ENCODE measurements at regions not wholly inside any gene's neighbourhood (a gene's known extent, or its start where the extent isn't known, plus 50 kb on each side); places are given as distances from the start of the nearest gene placed in this dataset.

GRCh38 chr11:25980091-25980490 lies 351.8 kb upstream of the ANO3 start:
- no peak for TF ChIP-seq POLR2A (IDR thresholded peaks at IDR 0.05)
- no peak for TF ChIP-seq CTCF (IDR thresholded peaks at IDR 0.05)
